MM.1S (cell line): ENCODE measurements at regions not wholly inside any gene's neighbourhood (a gene's known extent, or its start where the extent isn't known, plus 50 kb on each side); places are given as distances from the start of the nearest gene placed in this dataset.
"Not testable (repeated sequence)": the region's sequence is repeated elsewhere in the genome, so short reads cannot be mapped to it uniquely, and the experiment has no call there.

Experiments used
- DNase-seq: peaks from one replicate; pipeline ENCODE4 v3.0.0-alpha.2; 2015
- H2AFZ ChIP-seq: fragments of 300-600 bp; sonication (generic); 2 replicates; pipeline ENCODE4 v1.6.0; 2016; ENCODE audit warnings: antibody characterized with exemption, low read length
- H3F3A ChIP-seq: fragments of 300-600 bp; sonication (generic); 2 replicates; pipeline ENCODE4 v1.6.1; 2016; ENCODE audit warnings: mild to moderate bottlenecking, antibody characterized with exemption, low read length, moderate library complexity, mixed read lengths; ENCODE audit not compliant: insufficient read depth
- H3K27ac ChIP-seq: fragments of 300-600 bp; sonication (generic); 2 replicates; pipeline ENCODE4 v1.5.1; 2016; ENCODE audit warnings: mild to moderate bottlenecking, low read length
- H3K27me3 ChIP-seq: fragments of 300-600 bp; sonication (generic); replicated peaks from 2 replicates; pipeline ENCODE4 v1.6.0; 2016; ENCODE audit warnings: low read length; ENCODE audit not compliant: insufficient read depth
- H3K36me3 ChIP-seq: fragments of 300-600 bp; sonication (generic); replicated peaks from 2 replicates; pipeline ENCODE4 v1.6.1; 2016; ENCODE audit warnings: mild to moderate bottlenecking, low read length, mixed read lengths; ENCODE audit not compliant: insufficient read depth
- H3K4me1 ChIP-seq: fragments of 300-600 bp; sonication (generic); 2 replicates; pipeline ENCODE4 v1.6.1; 2016; ENCODE audit warnings: low read length, mixed read lengths
- H3K4me2 ChIP-seq: fragments of 300-600 bp; sonication (generic); 2 replicates; pipeline ENCODE4 v1.6.0; 2016; ENCODE audit warnings: low read depth, low read length
- H3K4me3 ChIP-seq: fragments of 300-600 bp; sonication (generic); 2 replicates; pipeline ENCODE4 v1.5.1; 2016; ENCODE audit warnings: low read length, mixed read lengths
- H3K79me2 ChIP-seq: fragments of 300-600 bp; sonication (generic); 2 replicates; pipeline ENCODE4 v1.6.1; 2016; ENCODE audit warnings: mixed run types, low read length, mixed read lengths
- H3K9ac ChIP-seq: fragments of 300-600 bp; sonication (generic); 2 replicates; pipeline ENCODE4 v1.6.1; 2016; ENCODE audit warnings: low read length, mixed read lengths
- H3K9me2 ChIP-seq: fragments of 300-600 bp; sonication (generic); replicated peaks from 2 replicates; pipeline ENCODE4 v1.6.1; 2016; ENCODE audit warnings: mild to moderate bottlenecking, low read length, mixed read lengths; ENCODE audit not compliant: insufficient read depth
- H3K9me3 ChIP-seq: fragments of 300-600 bp; sonication (generic); replicated peaks from 2 replicates; pipeline ENCODE4 v1.6.1; 2016; ENCODE audit warnings: mild to moderate bottlenecking, low read length, mixed read lengths; ENCODE audit not compliant: insufficient read depth
- H4K20me1 ChIP-seq: fragments of 300-600 bp; sonication (generic); 2 replicates; pipeline ENCODE4 v1.6.1; 2016; ENCODE audit warnings: mild to moderate bottlenecking, low read length, moderate library complexity, mixed read lengths; ENCODE audit not compliant: insufficient read depth
- CTCF ChIP-seq: fragments of 300-600 bp; sonication (generic); IDR thresholded peaks from 2 replicates; pipeline ENCODE4 v1.5.1; 2016; ENCODE audit warnings: antibody characterized with exemption, low read length, mixed read lengths
- EZH2 ChIP-seq: fragments of 300-600 bp; sonication (generic); optimal IDR thresholded peaks from 2 replicates; pipeline ENCODE3; 2017; ENCODE audit warnings: low read depth, mild to moderate bottlenecking, antibody characterized with exemption, low read length, mixed read lengths
- EZH2phosphoT487 ChIP-seq: fragments of 300-600 bp; sonication (generic); IDR thresholded peaks from 2 replicates; pipeline ENCODE4 v1.6.1; 2018; ENCODE audit warnings: antibody characterized with exemption, low read length

DNA sequence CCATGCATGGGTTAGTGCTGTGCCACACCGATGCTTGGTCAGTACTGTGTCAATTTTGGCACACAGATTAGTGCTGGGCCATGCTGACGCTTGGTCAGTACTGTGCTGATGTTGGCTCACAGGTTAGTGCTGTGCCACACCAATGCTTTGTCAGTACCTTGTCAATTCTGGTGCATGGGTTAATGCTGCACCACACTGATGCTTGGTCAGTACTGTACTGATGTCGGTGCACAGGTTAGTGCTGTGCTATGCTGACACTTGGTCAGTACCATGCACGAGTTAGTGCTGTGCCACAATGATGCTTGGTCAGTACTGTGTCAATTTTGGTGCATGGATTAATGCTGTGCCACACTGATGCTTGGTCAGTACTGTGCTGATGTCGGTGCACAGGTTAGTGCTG is 103.0 kb downstream of the NPIPB11 start:
- Histone ChIP-seq H3K4me1 (no peaks in the 10 kb centered on the region), H4K20me1 (no peaks in the 10 kb centered on the region), H3K27me3 (peaks cover 38% of the 10 kb centered on the region), H3F3A (no peaks in the 10 kb centered on the region), H3K9ac (no peak overlapping the region), H3K9me2 (no peaks in the 10 kb centered on the region), H3K27ac (no peak overlapping the region), H3K36me3 (no peaks in the 10 kb centered on the region), H3K9me3 (no peaks in the 10 kb centered on the region), H3K79me2 (no peaks in the 10 kb centered on the region), H3K4me3 (no peak overlapping the region), H2AFZ (no peak overlapping the region), H3K4me2 (no peak overlapping the region)
- DNase-seq: no peak
- TF ChIP-seq CTCF: no peak
- no peak for TF ChIP-seq EZH2phosphoT487
- no peak for TF ChIP-seq EZH2

- H3K9me2 ChIP-seq: no peaks in the 10 kb centered on the region
- no peak for TF ChIP-seq EZH2
- no peak for TF ChIP-seq EZH2phosphoT487
- no peak for TF ChIP-seq CTCF
Observed at GRCh38 chr16:29302976-29303375, 103.5 kb downstream of the NPIPB11 start.

DNA sequence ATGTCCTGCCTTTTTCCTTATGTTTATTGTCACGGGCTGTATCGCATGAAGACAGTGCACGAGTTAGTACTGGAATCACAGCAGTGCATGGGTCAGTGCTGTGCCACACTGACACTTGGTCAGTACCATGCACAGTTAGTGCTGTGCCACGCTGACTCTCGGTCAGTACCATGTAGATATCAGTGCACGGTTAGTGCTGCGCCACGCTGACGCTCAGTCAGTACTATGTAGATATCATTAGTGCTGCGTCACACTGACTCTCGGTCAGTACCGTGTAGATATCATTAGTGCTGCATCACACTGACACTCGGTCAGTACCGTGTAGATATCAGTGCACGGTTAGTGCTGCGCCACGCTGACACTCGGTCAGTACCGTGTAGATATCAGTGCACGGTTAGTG is 104.1 kb downstream of the NPIPB11 start:
- not testable (repeated sequence) for H3K4me1 ChIP-seq

More at GRCh38 chr16:29302976-29303375, 103.5 kb downstream of the NPIPB11 start:
- peaks cover 34% of the 10 kb centered on the region for H3K27me3 ChIP-seq
- no peak overlapping the region for H2AFZ ChIP-seq
- no peaks in the 10 kb centered on the region for H4K20me1 ChIP-seq
- DNase-seq: no peak
- H3K9ac ChIP-seq: no peak overlapping the region
- no peaks in the 10 kb centered on the region for H3K79me2 ChIP-seq
- no peak overlapping the region for H3K4me2 ChIP-seq
- H3K36me3 ChIP-seq: no peaks in the 10 kb centered on the region
- H3K27ac ChIP-seq: no peak overlapping the region
- no peaks in the 10 kb centered on the region for H3F3A ChIP-seq
- H3K4me1 ChIP-seq: no peaks in the 10 kb centered on the region
- H3K9me3 ChIP-seq: no peaks in the 10 kb centered on the region
- no peak overlapping the region for H3K4me3 ChIP-seq

DNA sequence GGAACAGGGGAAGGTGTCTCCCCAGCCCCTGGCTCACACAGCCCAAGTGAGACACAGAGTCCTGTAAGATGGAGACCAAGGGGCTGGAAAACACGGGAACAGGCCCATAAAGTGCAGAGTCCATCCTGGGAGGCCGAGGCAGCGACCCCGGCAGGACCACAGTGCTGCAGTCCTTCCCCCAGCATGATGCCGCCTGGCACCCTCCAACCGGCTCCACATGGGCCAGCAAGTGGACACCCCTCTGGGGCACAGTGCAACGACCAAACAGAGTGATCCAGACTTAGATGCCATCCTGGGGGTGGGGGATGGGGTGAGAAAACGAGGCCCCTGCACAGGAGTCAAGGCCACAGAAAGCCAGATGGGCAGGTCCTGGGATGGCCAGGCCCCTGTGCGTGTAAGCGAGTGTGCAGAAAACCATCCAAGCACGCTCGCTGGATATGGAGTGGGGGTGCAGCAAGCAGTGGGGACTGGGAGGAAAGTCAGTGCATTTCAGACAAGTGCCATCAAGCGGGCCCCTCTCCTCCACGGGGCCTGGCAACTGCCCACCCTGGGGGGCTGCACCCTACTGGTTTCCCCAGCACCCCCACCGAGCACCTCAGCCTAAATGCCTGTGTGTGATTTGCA is 104.7 kb downstream of the NPIPB11 start:
- not testable (repeated sequence) for H4K20me1 ChIP-seq, H3F3A ChIP-seq, H3K4me3 ChIP-seq, H3K36me3 ChIP-seq, H3K4me2 ChIP-seq, H3K9me3 ChIP-seq, H3K27ac ChIP-seq, H3K4me1 ChIP-seq, H3K9me2 ChIP-seq, H3K79me2 ChIP-seq, DNase-seq, H3K9ac ChIP-seq, H2AFZ ChIP-seq
- H3K27me3 ChIP-seq: peaks cover 29% of the 10 kb centered on the region

More for the DNA sequence above, 104.1 kb downstream of the NPIPB11 start:
- DNase-seq, H3K4me2 ChIP-seq, H3K4me3 ChIP-seq, H3K36me3 ChIP-seq, H3K27ac ChIP-seq, H3K9ac ChIP-seq, H3F3A ChIP-seq, H2AFZ ChIP-seq, H3K79me2 ChIP-seq, H3K9me2 ChIP-seq, H4K20me1 ChIP-seq, H3K9me3 ChIP-seq: not testable (repeated sequence)
- H3K27me3 ChIP-seq: peaks cover 29% of the 10 kb centered on the region; the same call in 1 of the 2 replicates

DNA sequence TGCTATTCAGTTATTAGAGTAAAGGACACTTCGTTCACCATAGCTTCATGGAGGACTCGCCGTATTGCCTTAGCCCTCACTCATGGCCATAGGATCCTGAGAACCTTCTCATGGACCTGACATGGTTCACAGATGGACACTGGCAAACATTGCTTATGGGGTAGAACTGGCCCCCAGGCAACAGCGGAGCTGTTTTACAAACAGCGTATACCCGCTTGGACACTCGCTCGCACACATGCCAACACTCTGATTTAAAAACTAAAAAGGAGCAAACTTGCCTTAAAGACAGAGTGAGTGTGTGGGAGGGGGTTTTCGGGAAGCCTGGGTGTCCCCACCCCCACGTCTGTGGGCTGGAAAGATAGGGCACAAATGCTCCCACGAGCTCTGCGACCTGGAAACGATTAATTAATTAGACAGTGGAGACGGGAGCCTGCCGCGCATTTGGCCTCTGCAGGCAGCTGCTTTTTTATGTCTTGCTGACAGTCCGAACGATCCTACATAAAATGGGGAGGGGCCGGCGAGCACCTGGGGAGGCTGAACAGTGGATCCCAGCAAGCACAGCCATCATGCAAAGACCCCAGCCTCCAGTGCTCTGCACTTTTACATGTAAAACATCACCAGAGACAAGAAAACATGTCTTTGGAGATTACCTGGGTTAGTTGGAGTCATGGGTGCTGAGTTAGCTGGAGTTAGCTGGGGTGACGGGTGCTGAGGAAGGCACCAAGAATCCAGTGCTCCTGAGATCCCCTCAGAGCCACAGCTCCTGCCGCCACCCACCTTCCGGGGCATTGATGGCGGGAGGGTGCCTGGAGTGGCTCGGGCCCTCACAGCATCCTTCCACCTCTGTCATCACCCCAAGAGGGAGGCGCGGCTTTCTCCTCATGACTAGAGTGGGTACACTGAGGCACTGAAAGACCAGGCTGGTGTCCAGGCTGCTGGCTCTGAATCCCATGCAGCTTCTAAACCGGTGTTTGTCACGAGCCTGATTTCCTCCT is 105.7 kb downstream of the NPIPB11 start:
- H3K9ac ChIP-seq, H3K9me2 ChIP-seq, H3K79me2 ChIP-seq, H3K9me3 ChIP-seq, H4K20me1 ChIP-seq, H3K4me1 ChIP-seq, H3K4me2 ChIP-seq, H3K27ac ChIP-seq, H3K4me3 ChIP-seq, DNase-seq, H2AFZ ChIP-seq, H3F3A ChIP-seq, H3K36me3 ChIP-seq: not testable (repeated sequence)
- peaks cover 28% of the 10 kb centered on the region for H3K27me3 ChIP-seq

DNA sequence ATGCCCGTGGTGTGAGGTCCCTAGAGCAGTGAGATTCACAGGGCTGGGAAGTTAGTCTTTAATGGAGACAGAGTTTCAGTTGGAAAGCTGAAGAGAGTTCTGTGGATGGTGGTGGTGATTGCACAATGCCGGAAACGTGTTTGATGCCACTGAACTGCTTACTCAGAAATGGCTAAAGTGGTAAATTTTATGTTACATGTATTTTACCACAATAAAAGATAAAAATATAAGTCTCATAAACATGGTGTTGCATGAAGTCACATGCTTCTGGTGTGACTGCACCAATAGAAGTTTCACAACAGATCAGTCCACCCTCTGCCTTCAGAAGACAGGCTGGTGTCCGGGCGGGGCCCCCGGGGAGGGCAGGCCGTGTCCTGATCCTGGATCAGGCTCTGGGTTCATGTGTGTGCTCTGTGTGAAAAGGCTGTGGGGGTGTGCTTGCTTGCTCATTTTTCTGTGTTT is 106.5 kb downstream of the NPIPB11 start:
- not testable (repeated sequence) for H3K9me3 ChIP-seq, H3K4me1 ChIP-seq, H3K27ac ChIP-seq, H3K9ac ChIP-seq, H3K9me2 ChIP-seq, H3K4me3 ChIP-seq, H3K79me2 ChIP-seq, DNase-seq, H3K36me3 ChIP-seq, H3K4me2 ChIP-seq, H3F3A ChIP-seq, H4K20me1 ChIP-seq, H2AFZ ChIP-seq
- H3K27me3 ChIP-seq: peaks cover 20% of the 10 kb centered on the region
